GM20431 (cell line): ENCODE measurements at regions not wholly inside any gene's neighbourhood (a gene's known extent, or its start where the extent isn't known, plus 50 kb on each side); places are given as distances from the start of the nearest gene placed in this dataset.

Experiments used
- in situ Hi-C: fragments of 300-500 bp; cut with MseI, MboI; formaldehyde crosslinking; loops from one replicate; pipeline ENCODE4 v1.15.0; 2020; ENCODE audit warnings: low sequenced_read_pairs; ENCODE audit not compliant: unreplicated experiment

GRCh38 chr4:123817025-123817688, 420.6 kb downstream of the SPRY1 start:
- in situ Hi-C loops, result no loop called here

GRCh38 chr4:123819362-123820035, 422.9 kb downstream of the SPRY1 start:
- in situ Hi-C loops, result no loop called here

- in situ Hi-C loops, result no loop called here
Measured at GRCh38 chr4:123821861-123822260, 425.3 kb downstream of the SPRY1 start.

- in situ Hi-C loops, result no loop called here
Measured at GRCh38 chr4:123822353-123822752, 425.8 kb downstream of the SPRY1 start.

- in situ Hi-C loops, result no loop called here
Measured at GRCh38 chr4:123823244-123823643, 426.6 kb downstream of the SPRY1 start.

GRCh38 chr4:123824524-123824923, 427.9 kb downstream of the SPRY1 start:
- in situ Hi-C loops, result no loop called here

- in situ Hi-C loops, result no loop called here
Measured at GRCh38 chr4:123825596-123826291, 429.1 kb downstream of the SPRY1 start.

- in situ Hi-C loops, result no loop called here
Measured at GRCh38 chr4:123826896-123827295, 430.3 kb downstream of the SPRY1 start.

GRCh38 chr4:123827511-123827910, 430.9 kb downstream of the SPRY1 start:
- in situ Hi-C loops, result no loop called here

- in situ Hi-C loops, result no loop called here
Measured at GRCh38 chr4:123830930-123831329, 434.3 kb downstream of the SPRY1 start.

- in situ Hi-C loops, result no loop called here
Measured at GRCh38 chr4:123832173-123833026, 435.8 kb downstream of the SPRY1 start.

- in situ Hi-C loops, result no loop called here
Measured at GRCh38 chr4:123833171-123833643, 436.6 kb downstream of the SPRY1 start.

- in situ Hi-C loops, result no loop called here
Measured at GRCh38 chr4:123835831-123836590, 439.4 kb downstream of the SPRY1 start.

GRCh38 chr4:123836851-123837595, 440.4 kb downstream of the SPRY1 start:
- in situ Hi-C loops, result no loop called here

- in situ Hi-C loops, result no loop called here
Measured at GRCh38 chr4:123838474-123838873, 441.9 kb downstream of the SPRY1 start.

- in situ Hi-C loops, result no loop called here
Measured at GRCh38 chr4:123840197-123840596, 443.6 kb downstream of the SPRY1 start.

GRCh38 chr4:123841447-123842121, 445.0 kb downstream of the SPRY1 start:
- in situ Hi-C loops, result no loop called here

- in situ Hi-C loops, result no loop called here
Measured at GRCh38 chr4:123843137-123843536, 446.5 kb downstream of the SPRY1 start.
